Esophagus (tissue), 2 donors: ENCODE measurements at regions not wholly inside any gene's neighbourhood (a gene's known extent, or its start where the extent isn't known, plus 50 kb on each side); places are given as distances from the start of the nearest gene placed in this dataset.
"Not testable (repeated sequence)": the region's sequence is repeated elsewhere in the genome, so short reads cannot be mapped to it uniquely, and the experiment has no call there.

Experiments used
- H3K27ac ChIP-seq, 2 donors: one replicate each; pipeline ENCODE4 v1.5.1; 2013; ENCODE audit warnings: low read depth in 2 of 2, mild to moderate bottlenecking in 2 of 2, inconsistent platforms in 1 of 2, low read length in 1 of 2, moderate library complexity in 1 of 2
- H3K27me3 ChIP-seq, 2 donors: one replicate each; pipeline ENCODE4 v1.6.1; 2013; ENCODE audit warnings: low read length in 2 of 2, control low read depth in 1 of 2, mild to moderate bottlenecking in 1 of 2; ENCODE audit not compliant: insufficient read depth in 2 of 2, control insufficient read depth in 1 of 2
- H3K36me3 ChIP-seq, 2 donors: one replicate each; pipeline ENCODE4 v1.6.1; 2013; ENCODE audit warnings: low read length in 1 of 2; ENCODE audit not compliant: control insufficient read depth in 2 of 2, insufficient read depth in 2 of 2
- H3K4me1 ChIP-seq, 2 donors: one replicate each; pipeline ENCODE4 v1.6.1; 2013; ENCODE audit warnings: low read length in 1 of 2; ENCODE audit not compliant: control insufficient read depth in 2 of 2, insufficient read depth in 2 of 2
- H3K4me3 ChIP-seq, 2 donors: one replicate each; pipeline ENCODE4 v1.5.1; 2013; ENCODE audit warnings: low read length in 2 of 2, mild to moderate bottlenecking in 2 of 2, low read depth in 1 of 2, moderate library complexity in 1 of 2
- H3K9me3 ChIP-seq, 2 donors: one replicate each; pipeline ENCODE4 v1.6.1; 2013; ENCODE audit warnings: mild to moderate bottlenecking in 2 of 2, low read depth in 1 of 2, low read length in 1 of 2, moderate library complexity in 1 of 2; ENCODE audit not compliant: control insufficient read depth in 2 of 2, insufficient read depth in 1 of 2
- WGBS, 2 donors: extraction: QIAGEN DNeasy Blood & Tissue Kit; methylation state at CpG; one replicate each; pipeline ENCODE4 v1.1.7; 2013; 5-methylcytosine and 5-hydroxymethylcytosine counted together
- donor health status: healthy with polysubstance abuse.
- donor health status: Bipolar disorder and iron deficiency.

DNA sequence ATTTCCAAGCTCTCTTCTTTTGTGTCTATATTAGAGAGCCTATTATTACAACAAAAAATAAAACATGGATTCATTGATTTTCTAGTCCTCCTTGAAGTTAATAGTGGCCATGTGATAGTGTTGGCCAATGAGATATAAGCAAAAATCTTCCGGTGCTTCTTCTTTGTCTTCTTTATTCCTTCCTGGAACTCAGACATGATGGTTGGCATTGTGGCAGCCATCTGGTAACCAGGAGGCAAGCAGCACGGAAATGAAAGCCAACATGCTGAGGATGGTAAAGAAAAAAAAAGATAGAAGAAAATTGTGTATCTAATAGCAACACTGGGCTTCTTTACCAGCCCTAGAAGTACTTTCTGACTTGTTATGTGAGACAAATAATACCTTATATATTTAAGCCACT is 50.8 kb upstream of the SEL1L start:
- Histone ChIP-seq H3K36me3 (no peaks in the 10 kb centered on the region), H3K4me3 (no peak overlapping the region), H3K9me3 (peaks cover 0 to 2% of the 10 kb centered on the region in 2 donors), H3K27ac (no peak overlapping the region), H3K4me1 (no peaks in the 10 kb centered on the region), H3K27me3 (no peaks in the 10 kb centered on the region)
- 92 to 97% methylated on average over 2 of the region's 2 CpGs for WGBS, 2 donors

GRCh38 chr14:81589381-81590065 is 55.9 kb upstream of the SEL1L start:
- Histone ChIP-seq H3K27ac (no peak overlapping the region), H3K4me3 (no peak overlapping the region), H3K4me1 (no peaks in the 10 kb centered on the region), H3K9me3 (peaks cover 0 to 2% of the 10 kb centered on the region in 2 donors), H3K27me3 (no peaks in the 10 kb centered on the region), H3K36me3 (no peaks in the 10 kb centered on the region)
- 89 to 90% methylated on average over 7 of the region's 7 CpGs for WGBS, 2 donors

DNA sequence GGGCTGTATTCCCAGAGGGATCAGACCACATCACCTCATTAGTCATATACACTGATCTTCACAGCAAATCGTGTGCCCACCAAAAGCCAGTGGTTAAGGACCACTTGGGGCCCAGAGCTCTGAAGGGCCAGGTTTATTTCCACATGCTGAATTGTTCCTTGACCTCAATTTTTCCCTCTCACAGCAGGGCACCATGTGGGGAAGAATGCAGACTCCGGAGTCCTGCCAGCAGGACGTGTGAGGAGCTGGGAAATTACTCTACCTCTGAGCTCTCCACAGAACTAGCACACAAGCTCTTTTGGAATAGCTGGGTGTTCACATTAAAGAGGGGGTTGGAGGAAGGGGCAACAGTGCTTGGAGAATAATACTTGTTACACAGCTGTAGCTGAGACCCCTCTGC is 57.6 kb upstream of the SEL1L start:
- Histone ChIP-seq H3K36me3 (no peaks in the 10 kb centered on the region), H3K4me1 (no peaks in the 10 kb centered on the region), H3K27ac (no peak overlapping the region), H3K4me3 (no peak overlapping the region), H3K27me3 (no peaks in the 10 kb centered on the region), H3K9me3 (peaks cover 0 to 2% of the 10 kb centered on the region in 2 donors)
- 73 to 74% methylated on average over 3 of the region's 3 CpGs for WGBS, 2 donors

DNA sequence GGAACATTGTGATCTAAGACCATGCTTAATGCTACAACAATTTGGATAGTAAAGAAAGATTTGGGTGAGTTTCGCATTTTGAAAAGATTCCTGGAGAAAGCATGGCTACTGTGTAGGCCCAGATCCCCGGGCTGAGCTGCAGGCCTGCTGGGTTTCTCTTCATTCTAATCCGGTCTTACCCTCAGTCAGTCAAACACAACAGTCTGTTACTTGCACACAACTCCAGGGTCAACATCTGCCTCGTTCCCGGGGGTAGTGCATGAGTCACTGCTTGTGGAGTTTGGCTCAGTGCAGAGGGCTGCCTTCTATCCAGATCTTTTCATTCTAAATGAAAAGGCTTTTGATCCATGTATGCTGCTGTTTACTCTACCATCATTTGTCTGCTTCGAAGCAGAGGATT is 60.4 kb upstream of the SEL1L start:
- Histone ChIP-seq H3K9me3 (peaks cover 0 to 2% of the 10 kb centered on the region in 2 donors), H3K27ac (no peak overlapping the region)
- 28 to 36% methylated on average over 6 of the region's 6 CpGs for WGBS, 2 donors

GRCh38 chr14:81605660-81606059 is 72.0 kb upstream of the SEL1L start:
- 60 to 68% methylated on average over 6 of the region's 6 CpGs for WGBS, 2 donors
- Histone ChIP-seq H3K27me3 (no peaks in the 10 kb centered on the region), H3K4me1 (no peaks in the 10 kb centered on the region), H3K4me3 (no peak overlapping the region), H3K9me3 (no peaks in the 10 kb centered on the region), H3K36me3 (no peaks in the 10 kb centered on the region), H3K27ac (no peak overlapping the region)

More for the DNA sequence above, 60.4 kb upstream of the SEL1L start:
- no peaks in the 10 kb centered on the region for H3K36me3 ChIP-seq
- no peak overlapping the region for H3K4me3 ChIP-seq
- H3K27me3 ChIP-seq = no peaks in the 10 kb centered on the region
- no peaks in the 10 kb centered on the region for H3K4me1 ChIP-seq

GRCh38 chr14:81613341-81614045 is 79.8 kb upstream of the SEL1L start:
- H3K4me3 ChIP-seq = no peak overlapping the region
- H3K27me3 ChIP-seq = no peaks in the 10 kb centered on the region
- no peaks in the 10 kb centered on the region for H3K4me1 ChIP-seq
- no peaks in the 10 kb centered on the region for H3K36me3 ChIP-seq
- H3K9me3 ChIP-seq = no peaks in the 10 kb centered on the region
- H3K27ac ChIP-seq = no peak overlapping the region
- WGBS, 2 donors = 56 to 57% methylated on average over 6 of the region's 6 CpGs

DNA sequence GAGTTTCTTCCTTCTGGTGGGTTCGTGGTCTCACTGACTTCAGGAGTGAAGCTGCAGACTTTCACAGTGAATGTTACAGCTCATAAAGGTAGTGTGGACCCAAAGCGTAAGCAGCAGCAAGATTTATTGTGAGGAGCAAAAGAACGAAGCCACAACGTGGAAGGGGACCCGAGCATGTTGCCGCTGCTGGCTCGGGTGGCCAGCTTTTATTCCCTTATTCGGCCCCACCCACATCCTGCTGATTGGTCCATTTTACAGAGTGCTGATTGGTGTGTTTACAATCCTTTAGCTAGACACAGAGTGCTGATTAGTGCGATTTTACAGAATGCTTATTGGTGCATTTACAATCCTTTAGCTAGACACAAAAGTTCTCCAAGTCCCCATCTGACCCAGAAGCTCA is 80.6 kb upstream of the SEL1L start:
- H3K27ac ChIP-seq, H3K4me1 ChIP-seq, H3K36me3 ChIP-seq, H3K27me3 ChIP-seq, H3K9me3 ChIP-seq, H3K4me3 ChIP-seq: not testable (repeated sequence)
- 89 to 92% methylated on average over 9 of the region's 9 CpGs for WGBS, 2 donors

GRCh38 chr14:81618695-81619094 is 85.0 kb upstream of the SEL1L start:
- H3K27ac ChIP-seq = no peak overlapping the region

DNA sequence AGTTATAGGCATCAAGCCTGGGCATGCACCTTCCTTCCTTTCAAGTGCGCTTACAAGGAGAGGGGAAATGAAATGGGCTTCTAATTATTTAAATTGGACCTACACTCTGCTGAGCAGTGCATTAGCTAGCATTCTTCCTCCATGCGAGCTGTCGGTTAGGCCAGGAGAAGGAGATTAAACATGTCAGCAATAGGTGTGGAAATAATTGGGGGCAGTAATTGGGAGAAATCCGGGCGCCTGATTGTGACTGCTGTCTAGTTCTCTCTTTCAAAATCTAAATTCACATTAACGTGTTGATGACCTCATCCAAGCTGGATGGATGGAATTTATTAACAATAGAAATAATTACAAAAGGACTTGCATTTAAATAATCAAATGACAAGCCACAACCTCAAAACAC is 86.2 kb upstream of the SEL1L start:
- no peaks in the 10 kb centered on the region for H3K4me1 ChIP-seq
- H3K27me3 ChIP-seq = no peaks in the 10 kb centered on the region
- no peaks in the 10 kb centered on the region for H3K36me3 ChIP-seq
- WGBS, 2 donors = 73 to 84% methylated on average over 6 of the region's 6 CpGs
- H3K9me3 ChIP-seq = no peaks in the 10 kb centered on the region
- no peak overlapping the region for H3K27ac ChIP-seq
- H3K4me3 ChIP-seq = no peak overlapping the region

More at GRCh38 chr14:81618695-81619094, 85.0 kb upstream of the SEL1L start:
- H3K4me3 ChIP-seq = no peak overlapping the region
- H3K4me1 ChIP-seq = no peaks in the 10 kb centered on the region
- WGBS, 2 donors = 44 to 49% methylated on average over 3 of the region's 3 CpGs
- no peaks in the 10 kb centered on the region for H3K36me3 ChIP-seq
- no peaks in the 10 kb centered on the region for H3K9me3 ChIP-seq
- H3K27me3 ChIP-seq = no peaks in the 10 kb centered on the region
